OCI-LY7 (cell line): ENCODE measurements at regions not wholly inside any gene's neighbourhood (a gene's known extent, or its start where the extent isn't known, plus 50 kb on each side); places are given as distances from the start of the nearest gene placed in this dataset.

Source experiments
- EZH2phosphoT487 ChIP-seq: fragments of 200-600 bp; sonication (generic); IDR thresholded peaks from 2 replicates; pipeline ENCODE4 v1.6.1; 2018; ENCODE audit warnings: low read depth, borderline replicate concordance, mild to moderate bottlenecking, mixed run types, antibody characterized with exemption, low read length, moderate library complexity, mixed read lengths
- TF ChIP-seq, protein P1 (sequence below): fragments of 200-600 bp; sonication (generic); conservative IDR thresholded peaks from 2 replicates; pipeline ENCODE4 v1.5.1; 2014; ENCODE audit warnings: mild to moderate bottlenecking, antibody characterized with exemption, low read length, moderate library complexity, mixed read lengths

- TF ChIP-seq, protein P1, sequence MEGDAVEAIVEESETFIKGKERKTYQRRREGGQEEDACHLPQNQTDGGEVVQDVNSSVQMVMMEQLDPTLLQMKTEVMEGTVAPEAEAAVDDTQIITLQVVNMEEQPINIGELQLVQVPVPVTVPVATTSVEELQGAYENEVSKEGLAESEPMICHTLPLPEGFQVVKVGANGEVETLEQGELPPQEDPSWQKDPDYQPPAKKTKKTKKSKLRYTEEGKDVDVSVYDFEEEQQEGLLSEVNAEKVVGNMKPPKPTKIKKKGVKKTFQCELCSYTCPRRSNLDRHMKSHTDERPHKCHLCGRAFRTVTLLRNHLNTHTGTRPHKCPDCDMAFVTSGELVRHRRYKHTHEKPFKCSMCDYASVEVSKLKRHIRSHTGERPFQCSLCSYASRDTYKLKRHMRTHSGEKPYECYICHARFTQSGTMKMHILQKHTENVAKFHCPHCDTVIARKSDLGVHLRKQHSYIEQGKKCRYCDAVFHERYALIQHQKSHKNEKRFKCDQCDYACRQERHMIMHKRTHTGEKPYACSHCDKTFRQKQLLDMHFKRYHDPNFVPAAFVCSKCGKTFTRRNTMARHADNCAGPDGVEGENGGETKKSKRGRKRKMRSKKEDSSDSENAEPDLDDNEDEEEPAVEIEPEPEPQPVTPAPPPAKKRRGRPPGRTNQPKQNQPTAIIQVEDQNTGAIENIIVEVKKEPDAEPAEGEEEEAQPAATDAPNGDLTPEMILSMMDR = no peak
- no peak for TF ChIP-seq EZH2phosphoT487
Measured at GRCh38 chr1:4935807-4936206, 281.4 kb downstream of the AJAP1 start.
